Fibroblast of lung (primary cell): ENCODE measurements at regions not wholly inside any gene's neighbourhood (a gene's known extent, or its start where the extent isn't known, plus 50 kb on each side); places are given as distances from the start of the nearest gene placed in this dataset.
A peak's percentile ranks its signal among the peaks of the same experiment; 100 is the strongest.

Experiments
- EZH2 ChIP-seq: IDR thresholded peaks from 2 replicates; pipeline ENCODE4 v1.5.1; 2012; ENCODE audit warnings: low read length, control low read depth, mild to moderate bottlenecking; ENCODE audit errors: missing control alignments
- TF ChIP-seq, protein P1 (sequence below), 2 donors: IDR thresholded peaks in 1 of 2; conservative IDR thresholded peaks in 1 of 2; 1 replicate in 1 of 2; 2 replicates in 1 of 2; pipeline ENCODE4 v1.5.1; 2011 to 2012; ENCODE audit warnings: low read length in 2 of 2, control low read depth in 1 of 2, inconsistent platforms in 1 of 2, low read depth in 1 of 2, mild to moderate bottlenecking in 1 of 2

DNA sequence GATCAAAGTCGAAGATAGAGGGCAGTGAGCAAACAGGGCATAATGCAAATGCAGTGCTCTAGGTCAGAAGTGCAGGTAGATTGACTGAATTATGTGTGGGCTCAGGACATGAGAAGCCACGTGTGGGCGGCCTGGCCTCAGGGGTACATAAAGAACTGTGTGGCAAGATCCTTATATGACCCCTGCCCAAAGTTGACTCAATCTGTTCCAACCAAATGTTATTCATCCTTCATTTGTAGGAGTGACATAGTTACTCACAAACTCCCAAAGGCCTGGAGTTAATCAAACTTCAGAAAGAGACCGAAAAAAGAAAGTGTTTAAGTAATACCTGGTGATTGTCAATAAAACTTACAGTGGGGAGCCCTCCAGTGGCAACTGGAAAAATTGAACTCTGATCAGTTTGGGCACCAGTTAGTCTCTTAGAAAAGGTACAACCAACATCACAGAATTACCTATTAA lies 150.4 kb upstream of the FAR2 start:
- TF ChIP-seq, protein P1, sequence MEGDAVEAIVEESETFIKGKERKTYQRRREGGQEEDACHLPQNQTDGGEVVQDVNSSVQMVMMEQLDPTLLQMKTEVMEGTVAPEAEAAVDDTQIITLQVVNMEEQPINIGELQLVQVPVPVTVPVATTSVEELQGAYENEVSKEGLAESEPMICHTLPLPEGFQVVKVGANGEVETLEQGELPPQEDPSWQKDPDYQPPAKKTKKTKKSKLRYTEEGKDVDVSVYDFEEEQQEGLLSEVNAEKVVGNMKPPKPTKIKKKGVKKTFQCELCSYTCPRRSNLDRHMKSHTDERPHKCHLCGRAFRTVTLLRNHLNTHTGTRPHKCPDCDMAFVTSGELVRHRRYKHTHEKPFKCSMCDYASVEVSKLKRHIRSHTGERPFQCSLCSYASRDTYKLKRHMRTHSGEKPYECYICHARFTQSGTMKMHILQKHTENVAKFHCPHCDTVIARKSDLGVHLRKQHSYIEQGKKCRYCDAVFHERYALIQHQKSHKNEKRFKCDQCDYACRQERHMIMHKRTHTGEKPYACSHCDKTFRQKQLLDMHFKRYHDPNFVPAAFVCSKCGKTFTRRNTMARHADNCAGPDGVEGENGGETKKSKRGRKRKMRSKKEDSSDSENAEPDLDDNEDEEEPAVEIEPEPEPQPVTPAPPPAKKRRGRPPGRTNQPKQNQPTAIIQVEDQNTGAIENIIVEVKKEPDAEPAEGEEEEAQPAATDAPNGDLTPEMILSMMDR (conservative IDR thresholded peaks at IDR 0.05 in 1 of 2, IDR thresholded peaks at IDR 0.05 in 1 of 2; ENCODE audit: low read depth in 1 of 2, low read length in 2 of 2), result peak; percentile 51 to 67
- TF ChIP-seq EZH2, result no peak
